ENCODE measurements at regions not wholly inside any gene's neighbourhood (a gene's known extent, or its start where the extent isn't known, plus 50 kb on each side); places are given as distances from the start of the nearest gene placed in this dataset.
A peak's percentile ranks its signal among the peaks of the same experiment; 100 is the strongest.

DNA sequence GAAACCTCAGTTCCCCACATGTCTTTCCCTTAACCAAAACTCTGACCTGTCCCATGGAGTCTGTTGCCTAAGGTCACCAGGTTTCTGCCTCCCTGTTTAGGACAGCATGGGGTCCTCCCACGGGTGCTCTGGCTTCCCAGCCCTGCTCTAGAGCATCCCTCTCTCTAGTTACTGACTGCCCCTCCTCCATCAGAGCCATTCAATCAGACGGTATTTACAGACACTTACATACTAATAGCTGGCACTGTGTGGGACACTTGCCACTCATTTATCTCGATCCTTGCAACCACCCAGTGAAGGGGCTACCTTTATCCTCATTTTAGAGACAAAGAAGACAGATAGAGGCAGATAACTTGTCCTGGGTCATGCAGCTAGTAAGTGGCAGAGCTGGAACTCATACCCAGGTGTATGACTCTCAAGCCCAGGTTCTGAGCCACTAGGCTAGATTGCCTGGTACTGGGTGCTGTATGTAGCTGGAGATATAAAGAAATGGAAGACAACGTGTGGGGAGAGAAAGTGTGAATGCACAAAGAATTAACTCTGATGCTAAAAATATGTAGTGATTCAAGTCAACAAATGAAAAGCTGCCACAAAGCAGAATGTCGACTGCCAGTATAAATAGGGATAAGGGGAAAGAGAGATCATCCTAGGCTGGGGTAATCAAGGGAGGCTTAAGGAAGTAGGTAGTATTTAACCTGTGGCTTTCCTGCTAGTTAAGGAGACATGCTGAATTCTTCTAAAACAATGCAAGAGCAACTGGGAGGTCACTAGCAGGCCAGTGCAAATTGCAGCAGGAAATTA lies 52.5 kb upstream of the PDE8B start:
- DNase-seq (ENCODE audit: low spot score) = no peak

DNA sequence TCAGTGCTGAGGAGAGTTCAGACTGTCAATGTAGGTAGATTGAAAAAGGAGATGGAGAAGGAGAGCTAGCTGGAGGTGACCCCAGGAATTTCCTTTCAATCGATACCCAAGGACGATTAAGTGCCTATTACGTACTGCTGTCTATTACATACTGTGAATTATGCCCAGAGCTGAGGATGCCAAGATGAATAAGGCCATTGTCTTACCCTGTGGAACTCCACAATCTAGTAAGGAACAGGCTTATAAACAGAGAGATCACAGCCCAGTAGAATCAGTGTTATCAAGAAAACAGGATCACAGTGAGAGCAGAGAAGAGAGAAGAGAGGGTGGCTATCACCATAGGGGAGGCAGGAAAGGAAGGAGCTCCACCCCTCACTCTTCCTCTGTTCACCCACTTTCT lies 54.1 kb upstream of the PDE8B start:
- no peak for DNase-seq (ENCODE audit: low spot score)

DNA sequence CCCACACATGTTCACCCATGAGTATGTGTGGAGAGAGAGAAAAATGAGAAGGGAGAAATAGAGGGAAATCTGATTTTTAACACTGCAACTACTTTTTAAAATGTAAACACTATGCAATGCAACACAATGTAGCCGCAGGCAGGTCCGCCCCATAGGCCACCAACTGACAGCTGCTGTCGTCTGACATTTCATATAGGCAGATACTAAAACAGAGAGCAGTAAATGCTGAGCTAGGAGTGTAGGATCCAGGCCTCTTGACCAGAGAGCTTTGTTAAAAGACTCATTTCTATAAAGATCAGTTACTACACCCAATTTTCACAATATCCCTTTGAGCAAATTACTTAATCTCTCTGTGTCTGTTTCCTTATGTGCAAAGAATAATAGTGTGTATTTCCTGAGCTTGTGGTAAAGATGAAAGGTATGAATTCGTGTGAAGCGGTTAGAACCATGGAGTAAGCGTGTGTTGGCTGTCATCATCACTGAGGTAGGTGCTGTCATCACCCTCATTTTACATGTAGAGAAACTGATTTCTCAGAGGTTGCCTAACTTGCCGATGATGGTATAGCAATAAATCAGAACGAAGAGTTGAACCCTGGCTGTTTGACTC lies 55.2 kb upstream of the PDE8B start:
- no peak for DNase-seq (ENCODE audit: low spot score)

DNA sequence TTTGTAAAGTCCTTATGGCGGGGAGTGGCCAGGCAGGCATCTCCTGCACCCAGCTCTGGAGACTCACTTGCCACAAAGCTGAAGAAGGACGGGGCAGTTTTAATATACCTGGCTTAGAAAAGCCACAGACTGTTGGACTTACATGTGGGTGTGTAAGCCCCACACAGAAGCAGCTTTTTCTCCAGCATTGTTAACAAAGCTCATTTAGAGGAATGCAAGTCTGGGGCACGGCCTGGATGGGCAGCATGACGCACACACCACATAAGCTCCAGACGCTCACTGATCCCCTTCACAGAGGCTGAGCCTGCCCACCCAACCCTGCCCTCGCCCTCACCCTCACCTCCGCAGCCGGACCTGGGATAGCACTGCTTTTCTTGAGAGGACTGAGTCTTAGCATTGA lies 58.0 kb upstream of the PDE8B start:
- no peak for DNase-seq (ENCODE audit: low spot score)

DNA sequence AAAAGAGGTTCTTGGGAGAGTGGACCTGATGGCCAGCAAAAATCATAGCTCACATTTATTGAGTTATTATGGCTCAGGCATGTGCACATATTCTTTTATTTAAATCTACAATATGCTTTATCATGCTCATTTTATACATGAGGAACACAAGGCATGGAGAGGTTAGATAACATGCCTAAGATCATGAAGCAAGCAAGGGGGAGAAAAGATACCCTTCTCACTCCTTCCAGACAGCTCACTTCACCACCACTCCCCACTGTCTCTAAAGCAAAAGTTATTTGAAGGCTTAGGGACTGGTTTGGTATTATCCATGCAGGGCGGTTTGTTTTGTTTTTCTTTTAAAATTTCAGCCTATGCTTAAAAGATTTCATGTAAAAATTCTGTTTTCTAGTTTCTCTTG lies 59.0 kb upstream of the PDE8B start:
- no peak for DNase-seq (ENCODE audit: low spot score)

DNA sequence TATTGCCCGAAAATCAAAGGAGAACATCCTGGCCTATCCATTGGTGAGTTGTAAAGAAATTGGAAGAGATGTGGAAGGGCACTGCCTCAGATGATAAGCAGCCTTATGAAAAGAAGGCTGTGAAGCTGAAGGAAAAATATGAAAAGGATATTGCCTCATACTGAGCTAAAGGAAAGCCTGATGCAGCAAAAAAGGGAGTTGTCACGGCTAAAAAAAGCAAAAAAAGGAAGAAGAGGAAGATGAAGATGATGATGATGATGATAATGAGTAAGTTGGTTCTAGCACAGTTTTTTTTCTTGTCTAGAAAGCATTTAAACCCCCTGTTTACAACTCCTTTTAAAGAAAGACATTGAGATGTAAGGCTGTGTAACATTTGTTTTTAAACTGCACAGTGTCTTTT lies 59.8 kb upstream of the ZBED3 start:
- no peak for DNase-seq (ENCODE audit: low spot score)

DNA sequence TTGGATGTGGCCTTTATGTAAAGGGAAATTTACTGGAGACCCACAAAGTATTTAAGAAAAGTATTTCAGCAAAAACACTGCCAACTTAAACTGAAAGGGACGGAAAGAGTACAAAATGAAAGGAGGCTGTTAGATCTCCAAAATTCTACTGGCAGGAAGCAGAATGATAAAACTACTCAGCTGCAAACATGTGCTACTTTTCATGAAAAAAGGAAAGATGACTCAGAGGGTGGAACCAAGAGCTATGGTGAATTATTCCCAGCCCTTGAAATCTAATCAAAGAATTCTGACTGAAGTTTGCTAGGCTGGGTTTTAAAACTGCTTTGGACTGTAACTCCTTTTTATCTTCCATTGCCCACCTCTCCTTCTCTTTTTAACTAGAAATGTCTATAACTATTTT lies 58.6 kb upstream of the ZBED3 start:
- DNase-seq (ENCODE audit: low spot score) = no peak

DNA sequence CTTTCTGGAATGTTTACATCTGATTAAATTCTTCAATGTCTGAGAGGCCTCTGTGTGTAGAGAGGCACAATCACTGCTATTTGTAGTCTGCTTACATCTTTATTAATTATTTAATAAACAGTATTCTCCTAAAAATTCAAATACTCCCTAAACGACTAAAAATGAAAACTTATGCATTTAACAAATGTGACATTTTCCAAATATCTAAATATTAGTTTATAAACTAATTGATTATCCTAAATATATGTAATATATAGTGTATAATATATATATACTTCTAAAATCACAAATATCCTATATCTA lies 57.7 kb upstream of the ZBED3 start:
- DNase-seq (ENCODE audit: low spot score) = no peak

DNA sequence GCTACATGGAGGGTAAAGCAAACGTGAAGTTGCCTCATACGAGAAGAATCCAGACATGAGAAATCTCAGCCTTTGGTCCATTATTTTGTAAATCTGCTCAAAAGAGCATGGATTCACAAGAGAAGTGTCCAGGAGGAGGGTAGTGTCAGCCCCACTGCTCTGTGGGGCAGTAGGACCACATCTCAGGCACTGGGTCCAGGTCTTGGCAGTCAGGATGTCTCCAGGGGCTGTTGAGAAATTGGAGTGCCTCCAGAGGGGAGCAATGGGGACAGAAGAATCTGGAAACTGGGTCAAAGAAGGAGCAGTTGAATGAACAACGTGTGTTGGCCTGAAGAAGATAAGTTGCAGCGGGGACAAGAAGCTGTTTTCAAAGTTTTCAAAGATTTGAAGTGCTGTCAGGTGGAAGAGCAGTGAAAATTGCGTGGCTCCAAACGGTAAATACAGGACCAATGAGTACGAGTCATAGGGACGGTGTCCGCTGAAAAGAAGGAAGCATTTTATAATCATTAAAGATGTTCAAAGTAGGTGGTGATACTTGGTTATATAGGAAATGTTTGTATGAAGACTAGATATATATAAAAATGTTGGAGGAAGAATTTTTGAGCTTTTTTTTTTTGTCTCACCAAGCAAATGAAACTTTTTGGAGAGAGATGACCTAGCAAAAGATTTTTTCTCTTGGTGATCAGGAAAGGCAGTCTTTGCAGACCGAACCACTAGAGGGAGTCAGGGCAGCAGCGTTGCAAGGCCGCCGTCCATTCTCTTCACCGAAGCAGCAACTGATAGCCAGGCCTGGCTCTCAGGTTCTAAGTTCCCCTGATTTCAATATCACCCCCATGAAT lies 57.1 kb upstream of the ZBED3 start:
- DNase-seq (ENCODE audit: low spot score) = peak; percentile 73

DNA sequence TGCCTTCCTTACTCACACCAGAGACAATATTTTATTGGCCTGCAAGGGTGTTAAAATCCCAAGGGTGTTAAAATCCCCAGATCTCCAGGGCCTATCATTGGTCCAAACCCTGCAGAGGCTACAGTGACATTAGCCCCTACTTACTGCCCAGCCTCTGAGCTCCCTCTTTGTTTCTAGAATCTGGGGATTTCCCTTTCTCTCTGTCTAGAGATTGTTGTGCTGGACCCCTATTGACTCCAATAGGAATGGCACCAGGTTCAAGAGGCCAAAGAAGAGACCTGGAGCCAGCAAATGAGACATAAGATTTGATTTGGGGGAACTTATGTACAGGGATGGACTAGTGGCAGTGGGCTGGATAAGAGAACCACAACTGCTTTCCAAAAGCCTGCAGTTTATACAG lies 53.3 kb upstream of the ZBED3 start:
- DNase-seq (ENCODE audit: low spot score) = no peak

DNA sequence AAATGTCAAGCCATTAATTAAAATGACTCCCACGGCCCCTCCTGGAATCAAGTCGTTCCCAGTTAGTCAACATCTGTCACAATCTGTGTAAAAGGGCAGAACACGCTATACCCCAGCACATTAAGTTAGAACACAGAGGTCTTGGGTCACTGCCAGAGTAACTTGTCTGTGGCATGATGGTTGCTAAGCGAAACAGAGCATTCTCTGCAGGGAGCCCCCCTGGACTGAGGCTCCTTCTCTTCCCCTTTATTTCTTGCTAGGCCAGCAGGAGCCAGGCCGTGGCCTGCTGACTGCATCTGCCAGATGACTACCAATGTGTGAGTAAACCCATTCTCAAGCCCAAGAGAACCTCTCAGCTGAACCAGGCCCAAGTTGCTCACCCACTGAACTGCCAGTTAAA lies 51.9 kb upstream of the ZBED3 start:
- no peak for DNase-seq (ENCODE audit: low spot score)

All from mucosa of gallbladder (tissue), 1 donor.